Ectodermal cell (in vitro differentiated cells): ENCODE measurements at regions not wholly inside any gene's neighbourhood (a gene's known extent, or its start where the extent isn't known, plus 50 kb on each side); places are given as distances from the start of the nearest gene placed in this dataset.

Source experiments
- H3K27ac ChIP-seq: 2 replicates; pipeline ENCODE4 v1.7.0; 2013; ENCODE audit warnings: mild to moderate bottlenecking, low read depth, low read length; ENCODE audit not compliant: insufficient read depth, poor library complexity, severe bottlenecking
- H3K27me3 ChIP-seq: 2 replicates; pipeline ENCODE4 v1.7.0; 2013; ENCODE audit warnings: mild to moderate bottlenecking, low read length; ENCODE audit not compliant: insufficient read depth, control insufficient read depth, poor library complexity, severe bottlenecking
- H3K36me3 ChIP-seq: one replicate; pipeline ENCODE4 v1.7.0; 2013; ENCODE audit warnings: low read length; ENCODE audit not compliant: control insufficient read depth, insufficient read depth
- H3K4me1 ChIP-seq: one replicate; pipeline ENCODE4 v1.7.0; 2013; ENCODE audit warnings: low read length; ENCODE audit not compliant: control insufficient read depth, insufficient read depth
- H3K4me3 ChIP-seq: 2 replicates; pipeline ENCODE4 v1.7.0; 2013; ENCODE audit warnings: low read depth, low read length, control low read depth; ENCODE audit not compliant: insufficient read depth
- H3K9me3 ChIP-seq: 2 replicates; pipeline ENCODE4 v1.7.0; 2013; ENCODE audit warnings: mild to moderate bottlenecking, low read length, moderate library complexity; ENCODE audit not compliant: control insufficient read depth
- WGBS, 2 experiments: methylation state at CpG; one replicate each; pipeline ENCODE4 v1.1.7; 2013; ENCODE audit warnings: missing lambda C conversion rate in 2 of 2; 5-methylcytosine and 5-hydroxymethylcytosine counted together

GRCh38 chr2:7742301-7742700, 825.1 kb downstream of the RNF144A start:
- H3K27me3 ChIP-seq = no peaks in the 10 kb centered on the region
- H3K9me3 ChIP-seq = no peaks in the 10 kb centered on the region
- no peaks in the 10 kb centered on the region for H3K4me1 ChIP-seq
- no peak overlapping the region for H3K4me3 ChIP-seq
- H3K27ac ChIP-seq = no peak overlapping the region
- H3K36me3 ChIP-seq = no peaks in the 10 kb centered on the region
- 83 to 94% methylated on average over 3 of the region's 3 CpGs for WGBS, 2 experiments

DNA sequence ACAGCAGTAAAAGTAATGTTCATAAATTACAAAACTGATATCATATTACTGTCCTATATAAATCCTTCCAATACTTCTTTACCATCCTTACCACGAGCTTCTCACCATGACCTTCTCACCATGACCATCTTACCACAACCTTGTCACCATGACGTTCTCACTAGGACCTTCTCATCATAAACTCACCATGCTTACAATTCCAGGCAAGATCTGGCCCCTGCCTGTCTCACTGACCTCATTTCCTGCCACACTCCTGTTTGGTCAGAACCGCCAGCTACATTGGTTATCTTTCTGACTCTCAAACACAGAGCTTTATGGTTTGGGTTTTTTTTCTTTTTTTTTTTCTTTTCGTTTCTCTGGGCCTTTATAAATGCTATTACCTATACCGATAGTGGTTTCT, 827.6 kb downstream of the RNF144A start:
- 95% methylated on average over 5 of the region's 5 CpGs for WGBS, 2 experiments
- no peaks in the 10 kb centered on the region for H3K4me1 ChIP-seq
- no peaks in the 10 kb centered on the region for H3K36me3 ChIP-seq
- no peak overlapping the region for H3K4me3 ChIP-seq
- H3K9me3 ChIP-seq = no peaks in the 10 kb centered on the region
- no peaks in the 10 kb centered on the region for H3K27me3 ChIP-seq
- no peak overlapping the region for H3K27ac ChIP-seq

GRCh38 chr2:7745369-7745768, 828.2 kb downstream of the RNF144A start:
- Histone ChIP-seq H3K27me3 (no peaks in the 10 kb centered on the region), H3K4me3 (no peak overlapping the region), H3K36me3 (no peaks in the 10 kb centered on the region), H3K4me1 (no peaks in the 10 kb centered on the region), H3K27ac (no peak overlapping the region), H3K9me3 (no peaks in the 10 kb centered on the region)
- WGBS, 2 experiments = 94 to 100% methylated on average over 2 of the region's 2 CpGs

DNA sequence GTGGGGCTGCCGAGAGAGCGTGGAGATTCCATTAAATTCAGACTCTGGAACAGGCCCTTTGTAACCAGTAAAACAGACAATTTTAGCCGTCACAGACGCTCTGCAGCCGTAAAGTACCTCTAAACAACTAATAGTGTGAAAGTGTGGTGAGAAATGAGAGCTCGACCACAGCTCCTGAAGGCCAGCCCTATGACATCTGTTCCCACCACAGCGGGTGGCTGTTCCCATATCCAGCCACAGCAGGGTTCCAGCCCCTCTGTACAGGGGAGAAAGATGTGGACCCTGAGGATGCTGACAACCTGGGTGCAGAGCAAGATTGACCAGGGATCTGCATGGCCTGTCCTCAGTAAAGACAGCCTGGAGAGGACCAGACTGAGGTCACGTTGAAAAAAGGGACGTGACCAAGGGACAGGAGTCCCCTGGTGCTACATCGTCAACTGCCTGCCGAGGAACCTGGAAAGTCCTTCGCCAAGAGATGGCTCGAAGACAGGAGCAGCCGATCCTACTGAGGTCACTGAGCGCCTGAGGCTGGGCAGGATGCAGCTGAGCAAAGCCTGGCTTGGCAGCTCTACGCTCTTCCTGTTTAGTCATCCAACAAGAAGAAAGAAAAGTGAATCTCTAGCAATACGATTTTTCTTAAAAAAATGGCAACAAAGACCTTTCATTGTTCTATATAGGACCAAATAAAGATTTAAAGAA, 831.7 kb downstream of the RNF144A start:
- H3K27ac ChIP-seq = no peak overlapping the region
- H3K9me3 ChIP-seq = no peaks in the 10 kb centered on the region
- no peaks in the 10 kb centered on the region for H3K36me3 ChIP-seq
- no peaks in the 10 kb centered on the region for H3K27me3 ChIP-seq
- 93 to 95% methylated on average over 17 of the region's 17 CpGs for WGBS, 2 experiments
- no peak overlapping the region for H3K4me3 ChIP-seq
- H3K4me1 ChIP-seq = no peaks in the 10 kb centered on the region

DNA sequence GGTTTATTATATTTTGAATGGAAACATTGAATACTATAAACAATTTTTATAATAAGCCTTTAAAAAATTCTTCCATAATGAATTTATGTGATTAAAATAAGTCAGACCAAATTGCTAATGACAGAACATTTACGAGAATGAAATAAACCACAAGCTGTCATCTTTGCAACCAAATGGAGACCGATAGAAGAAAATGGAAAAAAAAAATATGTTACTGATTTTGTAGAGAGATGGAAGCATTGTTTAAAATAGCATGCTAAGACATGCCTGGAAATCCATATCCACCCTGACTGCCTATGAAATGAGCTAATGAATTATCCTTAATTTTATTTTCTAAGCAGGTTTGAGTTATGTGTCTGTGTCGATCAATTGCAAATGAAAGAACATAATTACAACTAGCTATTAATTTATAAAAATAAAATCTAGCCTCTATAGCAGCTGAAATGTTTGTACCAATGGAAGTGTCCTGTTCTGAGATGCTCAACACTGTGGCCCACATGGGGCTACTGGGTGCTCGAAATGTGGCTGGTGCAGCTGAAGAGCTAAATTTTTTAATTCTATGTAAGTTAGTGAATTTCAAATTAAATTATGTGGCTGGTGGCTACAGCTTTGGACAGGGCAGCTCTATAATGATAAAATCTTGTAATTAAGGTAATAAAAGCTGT, 832.8 kb downstream of the RNF144A start:
- Histone ChIP-seq H3K36me3 (no peaks in the 10 kb centered on the region), H3K27ac (no peak overlapping the region), H3K9me3 (no peaks in the 10 kb centered on the region), H3K4me1 (no peaks in the 10 kb centered on the region), H3K27me3 (no peaks in the 10 kb centered on the region), H3K4me3 (no peak overlapping the region)
- WGBS, 2 experiments = 94 to 97% methylated on average over 3 to 4 of the region's 4 CpGs

GRCh38 chr2:7752291-7752690, 835.1 kb downstream of the RNF144A start:
- WGBS, 2 experiments = 87 to 98% methylated on average over 1 of the region's 1 CpG
- H3K36me3 ChIP-seq = no peaks in the 10 kb centered on the region

GRCh38 chr2:7753777-7754176, 836.6 kb downstream of the RNF144A start:
- no peaks in the 10 kb centered on the region for H3K36me3 ChIP-seq
- H3K9me3 ChIP-seq = no peaks in the 10 kb centered on the region
- no peak overlapping the region for H3K27ac ChIP-seq
- no peaks in the 10 kb centered on the region for H3K27me3 ChIP-seq
- no peak overlapping the region for H3K4me3 ChIP-seq
- no peaks in the 10 kb centered on the region for H3K4me1 ChIP-seq

More at GRCh38 chr2:7752291-7752690, 835.1 kb downstream of the RNF144A start:
- Histone ChIP-seq H3K27ac (no peak overlapping the region), H3K4me1 (no peaks in the 10 kb centered on the region), H3K4me3 (no peak overlapping the region), H3K27me3 (no peaks in the 10 kb centered on the region), H3K9me3 (no peaks in the 10 kb centered on the region)

- 91 to 95% methylated on average over 5 of the region's 5 CpGs for WGBS, 2 experiments
- H3K4me3 ChIP-seq = no peak overlapping the region
- no peaks in the 10 kb centered on the region for H3K27me3 ChIP-seq
- no peaks in the 10 kb centered on the region for H3K9me3 ChIP-seq
- H3K4me1 ChIP-seq = no peaks in the 10 kb centered on the region
- no peak overlapping the region for H3K27ac ChIP-seq
- no peaks in the 10 kb centered on the region for H3K36me3 ChIP-seq
Measured at GRCh38 chr2:7755879-7756278, 838.7 kb downstream of the RNF144A start.

DNA sequence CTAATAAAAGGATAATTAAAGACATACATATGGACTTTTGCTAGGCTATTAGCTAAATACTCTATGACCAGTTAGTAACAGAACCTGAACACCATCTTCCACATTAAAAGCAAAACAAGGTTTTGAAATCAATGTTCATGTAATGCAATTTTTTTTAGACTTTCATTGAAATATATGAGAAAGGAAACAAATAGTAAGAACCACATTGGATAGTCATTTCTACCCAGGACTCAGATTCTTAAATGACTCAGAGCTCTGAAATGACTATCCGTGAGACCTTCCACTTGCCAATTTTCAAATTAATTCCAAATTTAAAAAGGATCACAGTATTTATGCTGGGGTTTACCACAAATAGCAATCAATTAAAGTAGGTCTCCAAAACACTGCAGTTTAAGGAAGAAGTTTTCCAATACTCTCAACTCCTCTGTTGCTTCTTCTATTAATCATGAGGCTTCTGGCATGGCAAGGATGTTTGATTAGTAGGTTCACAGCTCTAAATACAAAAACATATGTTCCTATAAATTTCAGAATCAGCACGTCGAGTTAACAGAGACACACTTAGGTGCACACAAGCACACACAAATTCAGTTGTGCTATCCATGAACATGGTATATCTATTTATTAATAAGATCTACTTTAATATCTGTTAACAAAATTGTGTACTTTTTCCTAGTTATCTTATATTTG, 841.0 kb downstream of the RNF144A start:
- WGBS, 2 experiments = 93 to 100% methylated on average over 3 of the region's 3 CpGs
- Histone ChIP-seq H3K27ac (no peak overlapping the region), H3K4me3 (no peak overlapping the region), H3K27me3 (no peaks in the 10 kb centered on the region), H3K9me3 (no peaks in the 10 kb centered on the region), H3K36me3 (no peaks in the 10 kb centered on the region), H3K4me1 (no peaks in the 10 kb centered on the region)

DNA sequence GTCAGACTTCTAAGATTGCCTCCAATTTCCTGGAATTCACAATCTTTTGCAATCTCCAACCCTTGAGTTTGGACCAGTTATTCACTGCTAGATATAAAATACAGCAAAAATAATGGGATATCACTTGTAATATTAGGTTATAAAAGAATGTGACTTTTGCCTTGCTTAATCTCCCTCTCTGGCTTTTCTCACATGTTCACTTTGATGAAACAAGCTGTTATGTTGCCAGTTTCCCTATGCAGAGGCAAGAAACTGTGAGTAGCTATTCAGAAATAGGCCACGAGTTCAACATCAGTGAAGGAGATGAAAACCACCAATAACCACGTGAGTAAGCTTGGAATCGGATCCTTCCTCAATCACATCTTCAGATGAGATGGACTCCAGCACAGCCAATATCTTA, 842.7 kb downstream of the RNF144A start:
- H3K27ac ChIP-seq = no peak overlapping the region
- no peaks in the 10 kb centered on the region for H3K4me1 ChIP-seq

More for the DNA sequence above, 842.7 kb downstream of the RNF144A start:
- peaks cover 4% of the 10 kb centered on the region for H3K9me3 ChIP-seq
- no peaks in the 10 kb centered on the region for H3K27me3 ChIP-seq
- 94 to 97% methylated on average over 3 of the region's 3 CpGs for WGBS, 2 experiments
- H3K36me3 ChIP-seq = no peaks in the 10 kb centered on the region
- no peak overlapping the region for H3K4me3 ChIP-seq
